ENCODE measurements at regions not wholly inside any gene's neighbourhood (a gene's known extent, or its start where the extent isn't known, plus 50 kb on each side); places are given as distances from the start of the nearest gene placed in this dataset.

GRCh38 chr4:119697887-119698393 lies 69.3 kb upstream of the PDE5A start:
- no peak for DNase-seq

DNA sequence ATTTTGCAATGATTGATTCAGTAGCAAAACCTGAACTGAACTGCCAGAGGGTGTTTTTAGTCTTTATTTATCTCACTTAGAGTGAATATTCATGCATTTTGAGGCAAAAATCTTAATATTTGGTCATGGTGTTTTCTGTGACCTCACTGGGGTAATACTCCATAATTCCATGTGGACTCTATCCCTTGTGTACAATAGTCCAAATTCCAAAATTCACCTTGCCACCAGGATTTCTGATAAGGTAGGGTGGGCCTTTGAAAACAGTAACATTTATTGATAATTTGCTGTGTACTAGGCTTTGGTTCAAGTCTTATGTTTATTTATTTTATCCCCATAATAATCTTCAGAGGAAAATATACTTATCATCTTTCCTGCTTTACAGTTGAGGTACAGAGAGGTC lies 68.4 kb upstream of the PDE5A start:
- no peak for DNase-seq

GRCh38 chr4:119695216-119695615 lies 66.6 kb upstream of the PDE5A start:
- DNase-seq: no peak

DNA sequence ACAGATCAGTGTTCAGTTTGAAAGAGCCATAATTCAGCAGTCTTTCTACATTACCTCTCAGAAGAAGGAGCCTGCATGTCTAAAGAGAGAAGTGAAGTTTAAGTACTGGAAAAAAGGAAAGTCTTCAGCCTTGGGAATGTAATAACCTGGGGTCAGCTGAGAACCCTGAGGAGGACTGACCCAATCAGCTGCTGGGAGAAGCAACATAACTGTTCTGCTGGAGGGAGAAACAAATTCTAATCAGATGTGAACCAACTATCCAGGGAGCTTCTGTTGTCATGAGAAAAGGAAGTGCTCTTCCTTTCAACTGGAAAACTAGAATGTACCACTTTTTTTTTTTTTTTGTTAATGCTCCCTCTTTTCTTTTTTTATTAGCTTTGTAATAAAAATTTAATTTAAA lies 64.5 kb upstream of the PDE5A start:
- no peak for DNase-seq

DNA sequence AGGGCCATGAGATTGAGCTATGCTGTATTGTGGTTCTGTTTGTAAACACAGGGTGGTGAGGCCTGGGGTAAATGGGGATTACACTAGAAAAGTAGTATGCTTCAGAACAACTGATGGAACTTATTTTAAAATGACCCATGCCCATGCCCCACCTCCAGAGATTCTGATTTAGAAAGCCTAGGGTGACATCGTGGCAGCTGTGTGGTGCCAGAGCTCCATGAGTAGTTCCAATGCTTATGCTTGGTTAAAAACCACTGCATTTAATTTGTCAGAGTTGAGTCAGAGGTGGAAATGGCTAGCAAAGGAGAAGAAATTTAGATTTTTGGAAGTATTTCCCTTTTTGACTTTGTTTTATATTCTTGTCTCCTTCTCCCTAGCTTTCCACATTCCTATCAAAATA lies 63.4 kb upstream of the PDE5A start:
- no peak for DNase-seq

DNA sequence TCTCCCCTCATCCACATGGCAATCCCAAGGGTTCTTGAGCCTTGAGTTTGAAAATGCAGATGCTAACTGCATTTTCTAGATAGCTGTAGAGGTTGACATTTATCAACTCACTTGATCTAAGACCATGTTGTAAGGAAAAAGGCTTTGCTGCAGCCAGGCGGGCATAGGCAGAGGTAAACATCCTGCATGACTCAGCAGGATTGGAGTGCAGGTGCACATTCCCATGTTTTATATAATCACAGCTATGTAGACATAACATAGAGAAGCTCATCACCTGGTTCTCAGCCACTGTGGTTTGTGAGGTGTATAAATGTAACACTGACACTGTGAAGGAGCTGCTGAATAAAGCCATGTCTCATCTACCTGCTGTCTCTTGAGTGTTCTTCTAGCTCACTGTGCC lies 62.3 kb upstream of the PDE5A start:
- DNase-seq: peak; percentile 1

GRCh38 chr4:119688446-119688845 lies 59.8 kb upstream of the PDE5A start:
- DNase-seq: no peak

GRCh38 chr4:119684463-119684862 lies 55.9 kb upstream of the PDE5A start:
- DNase-seq: no peak

DNA sequence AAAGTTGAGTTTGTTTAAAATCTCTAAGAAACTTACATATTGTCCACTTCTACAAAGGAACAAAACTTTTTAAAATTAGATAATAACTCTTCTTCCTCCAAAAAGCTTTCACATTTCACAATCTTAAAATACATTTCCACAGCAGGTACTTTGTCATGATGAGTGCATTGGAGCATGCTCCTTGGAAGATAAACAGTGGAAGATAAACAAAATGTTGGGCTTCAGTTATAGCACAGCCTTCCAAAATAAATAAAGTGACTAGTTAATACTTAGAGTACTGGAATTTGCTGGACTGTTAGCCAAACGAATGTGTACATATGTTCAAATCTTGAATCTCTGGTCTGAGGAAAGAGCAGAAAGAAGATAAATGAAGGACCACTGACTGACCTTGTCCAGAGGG lies 54.9 kb upstream of the PDE5A start:
- no peak for DNase-seq

DNA sequence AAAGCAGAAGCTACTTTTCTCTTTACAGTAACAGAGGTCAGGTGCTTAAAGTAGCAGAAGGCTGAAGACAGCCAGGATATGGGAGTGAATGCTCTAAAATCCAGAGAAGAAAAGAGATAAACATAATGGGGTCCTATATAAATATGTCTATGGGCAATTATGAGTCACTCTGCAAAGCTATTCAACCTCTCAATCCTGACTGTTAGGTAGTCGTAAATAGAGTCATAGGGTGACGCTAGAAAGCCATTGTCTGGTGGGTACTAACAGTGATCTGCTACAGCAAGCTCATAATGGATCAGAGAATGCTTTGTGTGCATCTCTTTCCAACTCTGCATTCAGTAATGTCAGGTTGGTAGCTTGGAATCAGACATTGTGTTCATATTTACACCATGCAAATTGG lies 53.5 kb upstream of the PDE5A start:
- no peak for DNase-seq

DNA sequence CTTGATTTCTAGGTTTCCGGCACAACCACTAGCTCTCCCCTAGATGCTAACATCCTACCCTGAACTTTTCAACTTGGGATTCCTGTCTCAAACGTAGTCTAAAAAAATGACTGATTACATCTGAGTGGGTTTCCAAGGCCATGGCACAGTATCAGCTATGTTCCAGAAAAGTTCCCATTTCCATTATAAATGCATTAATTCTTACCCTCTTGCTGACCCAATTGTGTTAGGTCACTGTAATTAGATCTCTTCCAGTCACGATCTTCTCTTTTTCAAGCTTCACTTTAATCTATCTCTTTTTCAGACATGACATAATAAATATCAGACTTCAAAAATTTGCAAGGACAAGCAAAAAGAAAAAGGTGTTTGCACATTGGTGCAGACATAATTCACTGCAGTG lies 50.6 kb upstream of the PDE5A start:
- no peak for DNase-seq

DNA sequence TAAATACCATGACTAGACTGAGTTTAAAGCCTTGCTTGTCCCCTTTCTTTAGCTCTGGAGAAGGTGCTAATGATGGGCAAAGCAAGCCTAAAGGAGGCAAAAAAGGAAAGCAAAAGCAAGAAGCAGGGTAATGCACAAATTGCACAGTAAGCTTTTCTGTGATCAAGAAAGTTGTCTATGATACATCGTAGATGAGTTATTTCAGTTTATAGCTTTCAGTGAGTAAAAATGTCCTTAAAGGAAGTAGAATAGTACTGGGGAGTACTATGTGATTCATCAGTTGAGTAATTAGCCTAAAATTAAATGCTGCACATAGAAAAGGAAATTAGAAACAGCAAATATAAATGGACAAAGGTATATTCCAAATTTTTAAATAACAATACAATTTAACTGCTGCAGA lies 50.2 kb upstream of the PDE5A start:
- no peak for DNase-seq
